ENCODE measurements at regions not wholly inside any gene's neighbourhood (a gene's known extent, or its start where the extent isn't known, plus 50 kb on each side); places are given as distances from the start of the nearest gene placed in this dataset.
"Not testable (repeated sequence)": the region's sequence is repeated elsewhere in the genome, so short reads cannot be mapped to it uniquely, and the experiment has no call there.

DNA sequence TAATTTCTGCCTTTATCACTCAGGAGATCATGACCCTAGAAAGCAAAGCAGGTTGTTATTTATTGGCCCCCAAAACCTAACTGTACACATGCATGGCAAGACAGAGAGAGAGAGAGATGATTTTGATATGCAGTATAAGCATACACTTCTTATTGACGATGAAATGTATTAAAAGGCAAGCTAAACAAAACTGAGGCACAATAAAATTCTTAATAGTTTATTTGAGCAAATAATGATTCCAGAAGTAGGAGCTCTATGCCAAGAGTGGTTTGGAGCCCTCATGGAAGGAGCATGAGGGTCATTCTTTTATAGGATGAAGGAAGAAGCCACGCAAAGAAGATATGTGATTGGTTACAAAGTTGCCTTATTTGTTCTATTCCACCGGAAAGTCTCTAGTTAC is 616.0 kb downstream of the FBXO15 start:
- no peak overlapping the region for H3K4me3 ChIP-seq (ENCODE audit: low read depth, low read length)
- no peak for DNase-seq (ENCODE audit: low read depth)
- TF ChIP-seq, protein P1, sequence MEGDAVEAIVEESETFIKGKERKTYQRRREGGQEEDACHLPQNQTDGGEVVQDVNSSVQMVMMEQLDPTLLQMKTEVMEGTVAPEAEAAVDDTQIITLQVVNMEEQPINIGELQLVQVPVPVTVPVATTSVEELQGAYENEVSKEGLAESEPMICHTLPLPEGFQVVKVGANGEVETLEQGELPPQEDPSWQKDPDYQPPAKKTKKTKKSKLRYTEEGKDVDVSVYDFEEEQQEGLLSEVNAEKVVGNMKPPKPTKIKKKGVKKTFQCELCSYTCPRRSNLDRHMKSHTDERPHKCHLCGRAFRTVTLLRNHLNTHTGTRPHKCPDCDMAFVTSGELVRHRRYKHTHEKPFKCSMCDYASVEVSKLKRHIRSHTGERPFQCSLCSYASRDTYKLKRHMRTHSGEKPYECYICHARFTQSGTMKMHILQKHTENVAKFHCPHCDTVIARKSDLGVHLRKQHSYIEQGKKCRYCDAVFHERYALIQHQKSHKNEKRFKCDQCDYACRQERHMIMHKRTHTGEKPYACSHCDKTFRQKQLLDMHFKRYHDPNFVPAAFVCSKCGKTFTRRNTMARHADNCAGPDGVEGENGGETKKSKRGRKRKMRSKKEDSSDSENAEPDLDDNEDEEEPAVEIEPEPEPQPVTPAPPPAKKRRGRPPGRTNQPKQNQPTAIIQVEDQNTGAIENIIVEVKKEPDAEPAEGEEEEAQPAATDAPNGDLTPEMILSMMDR (conservative IDR thresholded peaks at IDR 0.05; ENCODE audit: low read depth, low read length) = no peak

DNA sequence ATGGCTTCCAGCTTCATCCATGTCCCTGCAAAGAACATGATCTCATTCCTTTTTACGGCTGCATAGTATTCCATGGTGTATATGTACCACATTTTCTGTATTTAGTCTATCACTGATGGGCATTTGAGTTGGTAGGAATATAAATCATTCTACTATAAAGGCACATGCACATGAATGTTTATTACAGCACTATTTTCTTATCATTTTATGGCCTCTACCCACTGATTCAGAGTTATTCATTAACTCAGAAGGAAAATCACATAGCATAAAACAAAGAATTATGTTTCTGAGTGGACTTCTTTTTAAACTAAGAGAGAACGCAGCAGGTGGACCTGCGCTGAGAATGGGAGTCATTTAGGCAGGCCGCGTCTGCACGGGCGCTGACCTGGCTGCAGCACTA is 619.6 kb downstream of the FBXO15 start:
- TF ChIP-seq, protein P1 (conservative IDR thresholded peaks at IDR 0.05; ENCODE audit: low read depth, low read length) = no peak
- no peak overlapping the region for H3K4me3 ChIP-seq (ENCODE audit: low read depth, low read length)
- no peak for DNase-seq (ENCODE audit: low read depth)

DNA sequence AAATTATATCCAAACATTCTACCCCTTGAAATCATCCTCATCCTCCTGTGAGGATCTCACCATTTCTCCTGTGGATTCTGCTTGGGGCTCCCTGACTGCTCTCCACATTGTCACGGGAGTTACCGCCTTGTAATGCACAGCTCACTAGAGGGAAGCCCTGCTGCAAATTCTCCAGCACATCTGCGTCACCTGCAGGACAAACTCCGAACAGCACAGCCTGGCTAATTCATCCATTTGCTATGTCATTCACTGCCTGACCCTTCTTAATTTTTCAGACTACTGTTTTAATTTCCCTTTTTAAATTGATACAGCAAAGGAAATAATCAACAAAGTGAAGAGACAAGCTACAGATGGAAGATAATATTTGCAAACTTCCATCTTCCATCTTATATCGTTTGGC is 627.4 kb downstream of the FBXO15 start:
- TF ChIP-seq, protein P1 (conservative IDR thresholded peaks at IDR 0.05; ENCODE audit: low read depth, low read length) = peak; percentile 31
- no peak for DNase-seq (ENCODE audit: low read depth)
- no peak overlapping the region for H3K4me3 ChIP-seq (ENCODE audit: low read depth, low read length)

DNA sequence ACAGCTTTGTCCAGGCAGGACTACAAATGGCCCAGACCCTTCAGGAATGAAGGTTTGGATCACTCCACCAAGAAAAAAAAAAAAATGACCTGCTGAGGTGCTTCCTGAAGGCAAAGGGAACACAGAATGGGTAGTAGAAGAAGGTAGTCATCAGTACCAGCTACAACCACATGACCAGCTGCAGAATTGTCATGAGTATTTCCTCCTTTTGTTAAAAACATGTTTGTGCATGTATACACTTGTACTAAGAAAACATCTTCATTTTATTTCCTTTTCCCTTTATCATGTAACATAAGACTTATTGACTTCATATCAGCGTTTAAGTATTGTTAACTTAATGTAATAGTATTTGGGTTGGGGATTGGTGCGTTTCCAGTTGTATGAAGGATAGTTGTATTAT is 631.6 kb downstream of the FBXO15 start:
- H3K4me3 ChIP-seq (ENCODE audit: low read depth, low read length); DNase-seq (ENCODE audit: low read depth): not testable (repeated sequence)

DNA sequence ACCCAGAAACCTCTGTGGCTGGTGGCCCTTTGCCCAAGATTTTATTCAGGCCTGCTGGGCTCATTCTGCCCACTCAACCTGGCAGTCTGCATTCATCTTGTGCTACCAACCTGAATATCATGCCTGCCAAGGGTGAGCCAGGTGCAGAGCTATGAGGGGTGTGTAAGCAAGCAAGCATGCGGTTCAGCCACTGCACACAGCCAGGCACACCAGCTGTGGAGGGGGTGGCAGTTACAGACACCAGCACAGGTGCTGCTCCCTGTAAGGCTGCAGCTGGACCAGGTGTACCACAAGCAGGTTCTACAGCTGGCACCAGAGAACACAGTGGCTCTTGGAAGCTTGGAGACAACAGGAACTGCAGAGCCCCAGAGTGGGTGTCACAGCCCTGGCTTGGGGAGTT is 633.2 kb downstream of the FBXO15 start:
- no peak overlapping the region for H3K4me3 ChIP-seq (ENCODE audit: low read depth, low read length)
- TF ChIP-seq, protein P1 (conservative IDR thresholded peaks at IDR 0.05; ENCODE audit: low read depth, low read length) = no peak
- DNase-seq (ENCODE audit: low read depth) = no peak

DNA sequence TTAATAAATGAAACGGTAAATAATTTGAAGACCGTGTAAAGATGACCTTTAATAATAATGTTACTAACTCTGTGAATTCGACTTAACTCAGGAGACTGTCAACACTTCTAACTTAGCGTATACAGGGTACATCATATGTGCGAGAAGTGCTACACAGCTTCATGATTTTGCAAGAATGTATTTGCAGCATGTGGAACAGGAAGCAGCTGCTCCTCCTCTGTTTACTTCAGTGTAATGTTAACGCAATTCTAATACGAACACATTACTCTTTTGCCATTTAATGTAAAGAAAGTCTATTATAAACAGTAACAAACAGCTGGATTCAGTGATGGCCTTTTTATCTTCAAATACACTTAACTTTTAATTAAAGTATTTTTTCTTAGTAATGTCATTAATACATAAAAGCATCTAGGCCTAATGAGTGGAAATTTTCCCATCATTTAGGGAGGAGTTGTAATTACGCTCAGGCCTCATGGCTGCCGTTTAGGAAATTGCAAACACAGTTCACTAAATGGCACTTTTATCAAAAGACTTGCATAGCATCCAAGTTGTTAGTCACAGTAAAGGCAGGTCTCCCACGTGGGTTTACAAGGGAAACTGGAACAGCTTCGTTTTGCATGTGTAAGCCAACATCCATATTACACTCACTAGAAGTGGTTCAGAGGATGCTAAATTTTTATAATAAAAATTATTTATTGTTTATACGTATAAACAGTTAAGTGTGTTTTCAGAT is 635.7 kb downstream of the FBXO15 start:
- no peak overlapping the region for H3K4me3 ChIP-seq (ENCODE audit: low read depth, low read length)
- TF ChIP-seq, protein P1 (conservative IDR thresholded peaks at IDR 0.05; ENCODE audit: low read depth, low read length) = no peak
- DNase-seq (ENCODE audit: low read depth) = no peak

DNA sequence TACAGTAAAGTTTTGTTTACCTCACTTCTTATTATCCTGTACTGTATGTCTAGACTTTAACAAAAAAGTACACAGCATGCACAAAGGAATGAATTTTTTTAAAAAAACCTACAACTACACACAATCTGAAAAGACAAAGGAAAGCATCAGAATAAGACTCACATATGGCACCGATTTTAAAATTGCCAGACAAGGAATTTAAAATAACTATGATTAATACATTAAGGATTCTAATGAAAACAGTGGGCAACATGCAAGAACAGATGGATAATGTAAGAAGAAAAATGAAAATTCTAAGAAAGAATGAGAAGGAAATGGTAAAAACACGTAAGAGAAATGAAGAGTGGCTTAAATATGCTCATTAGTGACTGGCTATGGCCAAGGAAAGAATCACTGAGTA is 638.2 kb downstream of the FBXO15 start:
- TF ChIP-seq, protein P1 (conservative IDR thresholded peaks at IDR 0.05; ENCODE audit: low read depth, low read length) = no peak
- no peak overlapping the region for H3K4me3 ChIP-seq (ENCODE audit: low read depth, low read length)
- no peak for DNase-seq (ENCODE audit: low read depth)

All from epithelial cell of proximal tubule (primary cell).